ENCODE measurements at regions not wholly inside any gene's neighbourhood (a gene's known extent, or its start where the extent isn't known, plus 50 kb on each side); places are given as distances from the start of the nearest gene placed in this dataset.

- no peak for TF ChIP-seq CTCF (IDR thresholded peaks at IDR 0.05)
- TF ChIP-seq TCF7L2 (IDR thresholded peaks at IDR 0.05; ENCODE audit: low read depth, low read length), result no peak
- no peak for TF ChIP-seq POLR2AphosphoS5 (IDR thresholded peaks at IDR 0.05; ENCODE audit: low read depth, low read length)
- no peak for TF ChIP-seq SIN3A (IDR thresholded peaks at IDR 0.05; ENCODE audit: borderline replicate concordance, insufficient read depth, low read depth, low read length)
- TF ChIP-seq REST (IDR thresholded peaks at IDR 0.05; ENCODE audit: insufficient read depth in 1 of 2, low read depth in 2 of 2, low read length in 1 of 2), result no peak
- in situ Hi-C loops (cut with HindIII; ENCODE audit: low pct_unique_long_range_greater_than_20kb, low sequenced_read_pairs), result no loop called here
- H3K4me3 ChIP-seq (ENCODE audit: low read depth in 2 of 2, low read length in 2 of 2), result no peak overlapping the region
- no peaks in the 10 kb centered on the region for H3K4me1 ChIP-seq (ENCODE audit: control insufficient read depth, insufficient read depth, low read length)
- H3K27ac ChIP-seq (ENCODE audit: low read length), result no peak overlapping the region
- H3K9me3 ChIP-seq (ENCODE audit: control insufficient read depth, insufficient read depth, low read depth, low read length), result no peaks in the 10 kb centered on the region
- ATAC-seq (no peak), DNase-seq (ENCODE audit: low read depth, low spot score) (no peak)
- BruUV-seq (replicated peaks), result no TSS peak
- H3K36me3 ChIP-seq (ENCODE audit: control insufficient read depth, insufficient read depth, low read length), result no peaks in the 10 kb centered on the region
- intact Hi-C loops (cut with micrococcal nuclease; ENCODE audit: unreplicated experiment), result no loop called here
- ChIA-PET POLR2A (no interaction called here), CTCF (no interaction called here)
- H3K27me3 ChIP-seq (ENCODE audit: control insufficient read depth, insufficient read depth, low read length), result no peaks in the 10 kb centered on the region
Observed at GRCh38 chr12:58241099-58241498, 299.7 kb downstream of the ATP23 start.

- ChIA-PET POLR2A (no interaction called here), CTCF (no interaction called here)
- H3K27me3 ChIP-seq (ENCODE audit: control insufficient read depth, insufficient read depth, low read length), result no peaks in the 10 kb centered on the region
- H3K9me3 ChIP-seq (ENCODE audit: control insufficient read depth, insufficient read depth, low read depth, low read length), result no peaks in the 10 kb centered on the region
- no peaks in the 10 kb centered on the region for H3K36me3 ChIP-seq (ENCODE audit: control insufficient read depth, insufficient read depth, low read length)
- no peak for DNase-seq (ENCODE audit: low read depth, low spot score)
- intact Hi-C loops (cut with micrococcal nuclease; ENCODE audit: unreplicated experiment), result no loop called here
- in situ Hi-C loops (cut with HindIII; ENCODE audit: low pct_unique_long_range_greater_than_20kb, low sequenced_read_pairs), result no loop called here
- H3K4me3 ChIP-seq (ENCODE audit: low read depth in 2 of 2, low read length in 2 of 2), result no peak overlapping the region
- ATAC-seq, result no peak
- H3K27ac ChIP-seq (ENCODE audit: low read length), result no peak overlapping the region
- no peak for TF ChIP-seq CTCF (IDR thresholded peaks at IDR 0.05)
- TF ChIP-seq REST (IDR thresholded peaks at IDR 0.05; ENCODE audit: insufficient read depth in 1 of 2, low read depth in 2 of 2, low read length in 1 of 2), result no peak
- no peak for TF ChIP-seq SIN3A (IDR thresholded peaks at IDR 0.05; ENCODE audit: borderline replicate concordance, insufficient read depth, low read depth, low read length)
- no peak for TF ChIP-seq POLR2AphosphoS5 (IDR thresholded peaks at IDR 0.05; ENCODE audit: low read depth, low read length)
- TF ChIP-seq TCF7L2 (IDR thresholded peaks at IDR 0.05; ENCODE audit: low read depth, low read length), result no peak
- H3K4me1 ChIP-seq (ENCODE audit: control insufficient read depth, insufficient read depth, low read length), result no peaks in the 10 kb centered on the region
- BruUV-seq (replicated peaks), result no TSS peak
Observed at GRCh38 chr12:58242796-58243630, 301.6 kb downstream of the ATP23 start.

Data from Panc1 (cell line).